GM19467 (cell line): ENCODE measurements at regions not wholly inside any gene's neighbourhood (a gene's known extent, or its start where the extent isn't known, plus 50 kb on each side); places are given as distances from the start of the nearest gene placed in this dataset.
"Not testable (repeated sequence)": the region's sequence is repeated elsewhere in the genome, so short reads cannot be mapped to it uniquely, and the experiment has no call there.

Source experiments
- ATAC-seq: cut with Tn5 transposase; IDR thresholded peaks from one replicate; pipeline ENCODE4 v1.9.1; 2021; ENCODE audit warnings: mild to moderate bottlenecking, moderate library complexity; ENCODE audit not compliant: unreplicated experiment

DNA sequence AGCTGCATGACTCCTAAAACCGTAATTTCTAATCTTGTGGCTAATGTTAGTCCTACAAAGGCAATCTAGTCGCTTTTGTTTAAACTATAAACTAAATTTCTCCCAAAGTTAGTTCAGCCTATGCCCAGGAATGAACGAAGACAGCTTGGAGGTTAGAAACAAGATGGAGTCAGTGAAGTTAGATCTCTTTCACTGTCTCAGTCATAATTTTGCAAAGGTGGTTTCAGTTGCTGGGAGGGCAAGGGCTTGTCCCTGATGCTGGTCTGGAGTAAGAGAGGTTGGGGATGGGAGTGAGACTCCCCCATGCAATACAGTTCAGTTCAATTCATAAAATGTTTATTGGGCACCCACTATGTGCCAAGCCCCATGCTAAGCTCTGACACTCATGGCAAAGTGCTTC is 362.1 kb downstream of the TYW1 start:
- not testable (repeated sequence) for ATAC-seq

DNA sequence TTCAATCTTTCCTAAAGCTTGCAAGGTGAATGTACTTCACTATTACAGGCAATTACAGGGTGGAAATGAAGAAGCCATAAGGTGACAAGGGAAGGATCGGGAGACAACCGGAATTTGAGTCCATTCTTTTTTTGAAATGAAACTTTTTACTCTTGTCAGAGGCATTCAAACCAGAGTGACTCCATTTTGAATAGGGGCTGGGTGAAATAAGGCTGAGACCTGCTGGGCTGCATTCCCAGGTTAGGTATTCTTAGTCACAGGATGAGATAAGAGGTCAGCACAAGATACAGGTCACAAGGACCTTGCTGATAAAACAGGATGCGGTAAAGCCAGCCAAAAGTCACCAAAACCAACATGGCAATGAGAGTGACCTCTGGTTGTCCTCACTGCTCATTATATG is 363.3 kb downstream of the TYW1 start:
- ATAC-seq: no peak

GRCh38 chr7:67361150-67361549 is 364.5 kb downstream of the TYW1 start:
- no peak for ATAC-seq

DNA sequence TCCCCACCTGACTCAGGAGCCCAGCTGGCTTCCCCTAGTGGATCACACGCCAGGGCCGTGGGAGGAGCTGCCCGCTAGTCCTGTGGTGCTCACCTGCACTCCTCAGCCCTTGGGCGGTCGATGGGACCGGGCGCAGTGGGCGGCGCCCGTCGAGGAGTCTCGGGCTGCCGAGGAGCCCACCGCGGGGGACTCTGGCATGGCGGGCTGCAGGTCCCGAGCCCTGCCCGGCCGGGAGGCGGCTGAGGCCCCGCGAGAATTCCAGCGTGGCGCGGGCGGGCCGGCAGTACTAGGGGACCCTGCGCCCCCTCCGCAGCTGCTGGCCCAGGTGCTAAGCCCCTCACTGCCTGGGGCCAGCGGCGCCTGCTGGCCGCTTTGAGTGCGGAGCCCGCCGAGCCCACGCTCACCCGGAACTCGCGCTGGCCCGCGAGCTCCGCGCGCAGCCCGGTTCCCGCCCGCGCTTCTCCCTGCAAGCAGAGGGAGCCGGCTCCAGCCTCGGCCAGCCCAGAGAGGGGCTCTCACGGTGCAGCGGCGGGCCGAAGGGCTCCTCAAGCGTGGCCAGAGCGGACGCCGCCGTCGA is 367.9 kb downstream of the TYW1 start:
- no peak for ATAC-seq

GRCh38 chr7:67371429-67372305 is 375.0 kb downstream of the TYW1 start:
- ATAC-seq: peak; percentile 92

GRCh38 chr7:67373389-67373788 is 376.8 kb downstream of the TYW1 start:
- ATAC-seq: not testable (repeated sequence)

DNA sequence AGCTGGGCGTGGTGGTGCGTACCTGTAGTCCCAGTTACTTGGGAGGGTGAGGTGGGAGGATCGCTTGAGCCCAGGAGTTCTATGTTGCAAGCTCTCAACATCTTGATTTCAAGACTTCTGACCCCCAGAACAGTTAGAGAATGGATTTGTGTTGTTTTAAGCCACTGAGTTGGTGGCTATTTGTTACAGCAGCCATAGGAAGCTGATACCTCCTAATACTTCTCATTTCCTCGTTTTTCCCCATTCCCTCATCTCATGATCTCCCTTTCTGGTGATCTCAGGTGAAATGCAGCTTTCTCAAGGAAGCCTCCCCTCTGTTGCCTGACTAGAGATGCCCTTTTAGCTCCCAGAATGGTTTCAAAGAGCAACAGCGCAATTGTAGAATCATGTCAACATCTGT is 378.8 kb downstream of the TYW1 start:
- ATAC-seq: no peak

- peak; percentile 93 for ATAC-seq
Observed at GRCh38 chr7:67377939-67378862, 381.6 kb downstream of the TYW1 start.

GRCh38 chr7:67380326-67380725 is 383.7 kb downstream of the TYW1 start:
- no peak for ATAC-seq

- ATAC-seq: no peak
Observed at GRCh38 chr7:67380858-67381257, 384.2 kb downstream of the TYW1 start.

GRCh38 chr7:67387851-67388250 is 391.2 kb downstream of the TYW1 start:
- ATAC-seq: no peak

- no peak for ATAC-seq
Observed at GRCh38 chr7:67391168-67391567, 394.5 kb downstream of the TYW1 start.

- no peak for ATAC-seq
Observed at GRCh38 chr7:67392596-67393438, 396.2 kb downstream of the TYW1 start.

DNA sequence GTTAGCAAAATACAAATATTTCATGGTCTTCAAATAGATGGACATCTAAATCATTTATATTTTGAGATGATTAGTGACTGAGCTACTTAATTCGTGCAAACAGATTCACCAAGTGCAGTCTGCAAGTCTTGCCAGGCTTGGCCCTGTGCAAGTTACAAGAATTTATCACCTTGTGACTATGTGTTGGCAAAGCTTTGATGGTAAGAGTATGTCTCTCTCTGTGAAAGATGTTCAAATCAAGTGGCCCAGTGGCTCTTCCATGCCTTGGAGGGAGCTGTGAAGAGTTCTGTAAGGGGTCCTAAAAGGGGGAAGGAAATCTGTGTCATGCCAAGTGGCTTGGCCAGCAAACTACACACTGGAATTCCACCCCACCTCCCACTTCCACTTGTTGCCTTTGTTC is 397.3 kb downstream of the TYW1 start:
- no peak for ATAC-seq

GRCh38 chr7:67398916-67399315 is 402.3 kb downstream of the TYW1 start:
- ATAC-seq: no peak

GRCh38 chr7:67401492-67401891 is 404.9 kb downstream of the TYW1 start:
- ATAC-seq: no peak

GRCh38 chr7:67402280-67402679 is 405.6 kb downstream of the TYW1 start:
- ATAC-seq: no peak

DNA sequence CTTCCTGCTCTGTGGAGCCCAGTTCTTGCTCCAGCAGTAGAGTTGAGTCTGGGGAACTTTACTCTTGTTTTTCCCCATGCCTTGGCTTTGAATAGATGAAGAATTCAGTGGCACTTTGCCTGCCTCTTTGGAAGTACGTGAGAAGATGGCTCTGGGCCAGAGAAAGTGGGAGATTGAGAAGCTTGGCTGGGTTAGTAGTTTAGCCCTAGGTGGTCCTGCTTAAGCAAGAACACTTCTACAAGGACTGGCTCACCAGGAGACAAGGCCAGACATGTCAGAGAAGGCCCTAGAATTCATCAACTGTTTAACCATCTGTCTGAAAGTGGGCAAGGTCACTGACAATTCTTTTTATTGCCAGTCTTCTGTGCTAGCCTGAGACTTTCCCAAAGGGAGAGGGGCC is 410.3 kb downstream of the TYW1 start:
- ATAC-seq: no peak

GRCh38 chr7:67407392-67408071 is 410.9 kb downstream of the TYW1 start:
- ATAC-seq: no peak

DNA sequence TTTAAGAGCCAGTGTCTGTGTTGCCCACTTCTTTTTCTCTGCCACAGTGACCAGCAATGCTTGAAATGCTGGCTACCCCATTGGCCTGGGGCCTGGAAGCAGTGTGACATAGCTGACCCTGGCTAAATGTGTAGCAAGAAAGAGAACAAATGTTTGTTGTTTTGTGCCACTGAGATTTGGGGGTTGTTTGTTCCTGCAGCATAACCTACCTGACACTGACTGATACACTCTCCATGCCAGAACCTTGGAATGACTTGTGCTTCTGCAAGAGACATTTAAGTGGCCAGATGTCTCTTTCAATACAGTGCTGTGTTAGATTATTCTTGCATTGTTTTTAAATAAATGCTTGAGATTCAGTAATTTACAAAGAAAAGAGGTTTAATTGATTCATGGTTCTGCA is 411.5 kb downstream of the TYW1 start:
- ATAC-seq: no peak
